GM18520 (cell line): ENCODE measurements at regions not wholly inside any gene's neighbourhood (a gene's known extent, or its start where the extent isn't known, plus 50 kb on each side); places are given as distances from the start of the nearest gene placed in this dataset.

ENCODE experiments used
- ATAC-seq: cut with Tn5 transposase; IDR thresholded peaks from one replicate; pipeline ENCODE4 v1.9.1; 2021; ENCODE audit not compliant: unreplicated experiment

DNA sequence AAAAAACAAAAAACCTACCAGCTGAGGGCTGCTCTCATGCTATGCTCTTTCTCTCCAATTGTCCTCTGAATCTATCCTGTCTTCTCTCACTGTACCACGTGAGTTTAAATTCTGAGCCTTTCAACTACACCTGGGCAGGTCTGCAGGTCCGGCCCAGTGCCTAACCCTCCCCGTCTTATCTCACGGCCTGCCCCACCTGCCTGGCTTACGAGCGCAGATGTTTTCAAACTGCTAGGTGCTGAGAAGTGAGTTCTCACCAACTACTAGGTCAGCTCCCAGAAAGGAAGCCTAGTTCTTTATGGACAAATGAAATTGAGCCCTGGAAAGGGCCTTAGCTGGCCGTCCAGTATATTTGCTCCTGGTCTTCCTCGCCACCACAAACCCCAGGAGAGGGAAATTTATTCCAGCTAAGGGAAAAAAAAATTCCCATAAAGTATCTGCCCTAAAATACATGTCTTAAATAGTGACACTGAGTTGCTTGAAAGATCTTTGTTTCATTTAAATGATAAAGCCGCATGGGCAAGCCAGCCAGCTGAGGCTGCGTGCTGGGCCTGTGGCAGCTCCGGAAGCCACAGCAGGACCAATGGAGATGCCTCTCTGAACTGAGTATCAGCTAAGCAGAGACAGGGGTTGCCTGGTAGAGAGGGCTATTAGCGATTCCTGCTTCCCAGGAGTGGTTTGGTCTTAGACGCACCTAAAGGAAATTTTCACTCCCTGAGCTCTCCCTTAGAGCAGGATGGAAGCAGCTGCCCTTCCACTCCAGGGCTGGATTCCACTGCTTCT is 92.5 kb upstream of the NCK2 start:
- ATAC-seq: no peak

DNA sequence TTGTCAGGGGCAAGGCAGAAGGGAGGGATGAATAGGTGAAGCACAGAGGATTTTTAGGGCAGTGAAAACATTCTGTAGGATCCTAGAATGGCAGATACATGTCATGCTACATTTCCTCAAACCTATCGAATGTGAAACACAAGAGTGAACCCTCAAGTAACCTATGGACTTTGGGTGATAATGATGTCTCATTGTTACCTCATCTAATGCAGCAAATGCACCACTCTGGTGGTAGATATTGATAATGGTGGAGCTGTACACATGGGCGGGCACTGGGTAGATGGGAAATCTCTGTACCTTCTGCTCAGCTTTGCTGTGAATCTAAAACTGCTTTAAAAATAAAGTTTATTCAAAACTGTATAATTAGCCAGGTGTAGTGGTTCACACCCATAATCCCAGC is 95.2 kb upstream of the NCK2 start:
- no peak for ATAC-seq

- ATAC-seq: no peak
Measured at GRCh38 chr2:105647731-105648130, 97.0 kb upstream of the NCK2 start.

- ATAC-seq: no peak
Measured at GRCh38 chr2:105646774-105647076, 98.0 kb upstream of the NCK2 start.

GRCh38 chr2:105645938-105646773 is 98.6 kb upstream of the NCK2 start:
- no peak for ATAC-seq

GRCh38 chr2:105645031-105645937 is 99.4 kb upstream of the NCK2 start:
- ATAC-seq: no peak

GRCh38 chr2:105644174-105644980 is 100.3 kb upstream of the NCK2 start:
- ATAC-seq: no peak

DNA sequence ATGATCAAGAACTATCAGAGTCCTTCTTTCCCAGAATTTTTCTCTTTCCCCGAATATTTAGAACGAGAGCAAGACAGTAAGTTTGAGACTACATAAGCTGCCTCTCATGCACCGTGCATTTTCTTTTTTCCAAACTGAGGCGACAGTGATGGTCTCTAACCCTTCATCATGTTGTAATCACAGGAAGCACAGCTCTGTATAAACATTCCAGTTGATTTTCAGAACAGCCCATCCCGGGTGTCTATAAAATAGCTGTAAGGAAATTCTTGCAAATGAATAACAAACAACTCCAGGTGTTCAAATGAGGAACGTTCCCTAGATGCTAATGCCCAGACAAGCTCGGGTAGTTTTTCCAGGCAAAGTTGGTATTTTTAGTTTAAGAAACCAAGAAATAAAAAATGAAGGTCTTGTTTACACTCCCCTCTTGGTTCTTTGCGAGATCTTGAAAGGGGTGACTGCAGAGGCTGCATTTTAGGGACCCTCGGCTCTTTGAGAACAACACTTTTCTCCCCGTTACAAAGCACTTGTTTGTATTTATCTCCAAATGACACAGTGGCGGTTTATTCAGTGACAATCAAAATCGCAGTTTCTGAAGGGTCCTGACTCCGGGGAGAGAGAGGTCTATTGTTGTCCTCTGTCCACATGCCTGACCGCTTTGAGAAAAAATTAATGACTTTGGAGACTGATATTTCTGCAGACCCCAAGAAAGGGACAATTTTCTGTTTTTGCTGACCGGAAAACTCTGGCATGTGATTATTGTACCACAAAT is 101.1 kb upstream of the NCK2 start:
- ATAC-seq: no peak

DNA sequence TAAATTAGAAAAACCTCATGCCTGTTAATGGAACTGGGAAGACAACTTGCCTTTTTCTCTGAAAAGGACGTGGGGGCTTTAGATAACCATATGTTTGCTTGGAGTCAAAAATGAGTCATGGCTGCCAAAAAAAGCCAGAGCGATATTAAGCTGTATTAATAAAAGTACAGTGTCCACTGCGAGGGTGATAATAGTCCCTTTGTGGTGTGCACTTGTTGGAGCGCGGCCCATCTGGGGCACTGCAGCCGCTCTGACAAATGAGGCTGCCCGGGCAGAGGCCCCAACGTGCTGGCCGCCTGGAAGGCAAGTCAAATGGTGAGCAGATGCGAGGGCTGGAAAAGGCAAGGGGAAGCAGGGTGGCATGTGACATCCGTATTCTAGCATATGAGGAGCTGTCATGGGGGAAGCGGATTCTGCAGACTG is 103.3 kb upstream of the NCK2 start:
- ATAC-seq: no peak

GRCh38 chr2:105640246-105640645 is 104.5 kb upstream of the NCK2 start:
- ATAC-seq: no peak

- no peak for ATAC-seq
Measured at GRCh38 chr2:105636109-105636740, 108.5 kb upstream of the NCK2 start.

GRCh38 chr2:105635564-105635963 is 109.1 kb upstream of the NCK2 start:
- ATAC-seq: no peak

DNA sequence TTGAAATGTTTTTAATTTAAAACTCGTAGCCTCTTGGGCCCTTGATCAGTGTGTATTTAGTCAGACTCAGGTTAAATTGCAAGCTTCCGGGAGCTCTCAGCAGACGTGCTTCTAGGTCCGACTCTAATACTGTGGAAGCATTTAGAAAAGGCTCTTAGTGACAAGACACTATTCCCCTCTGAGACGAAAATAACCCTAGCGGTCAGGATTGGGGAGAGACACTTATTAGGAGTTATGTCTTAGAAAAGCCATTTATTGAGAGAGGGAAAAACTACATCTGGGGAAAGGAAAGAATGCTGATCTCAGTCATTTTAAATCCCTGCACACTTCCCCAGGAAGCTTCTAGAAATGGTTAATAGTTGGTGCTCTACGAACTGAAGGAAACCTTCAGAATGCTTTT is 110.5 kb upstream of the NCK2 start:
- ATAC-seq: no peak

- ATAC-seq: no peak
Measured at GRCh38 chr2:105631922-105632321, 112.8 kb upstream of the NCK2 start.

DNA sequence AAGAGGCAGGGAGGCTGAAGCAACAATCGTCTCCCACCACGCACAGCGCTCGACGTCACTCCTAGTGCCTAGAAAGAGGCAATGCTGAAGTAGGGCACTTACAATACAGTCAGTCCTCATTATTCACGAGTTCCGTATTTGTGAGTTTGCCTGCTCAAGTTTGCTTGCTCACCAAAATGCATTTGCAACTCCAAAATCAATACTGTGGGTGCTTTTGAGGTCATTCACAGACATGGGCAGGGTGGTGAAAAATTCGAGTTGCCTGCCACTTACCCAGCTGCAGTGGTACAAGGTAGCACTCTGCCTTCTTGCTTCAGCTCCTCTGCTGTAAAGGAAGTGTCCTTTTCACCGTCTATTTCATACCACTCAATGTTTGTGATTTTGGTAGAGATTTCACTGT is 113.7 kb upstream of the NCK2 start:
- ATAC-seq: no peak

GRCh38 chr2:105629634-105630033 is 115.1 kb upstream of the NCK2 start:
- no peak for ATAC-seq

- no peak for ATAC-seq
Measured at GRCh38 chr2:105627534-105627933, 117.2 kb upstream of the NCK2 start.

DNA sequence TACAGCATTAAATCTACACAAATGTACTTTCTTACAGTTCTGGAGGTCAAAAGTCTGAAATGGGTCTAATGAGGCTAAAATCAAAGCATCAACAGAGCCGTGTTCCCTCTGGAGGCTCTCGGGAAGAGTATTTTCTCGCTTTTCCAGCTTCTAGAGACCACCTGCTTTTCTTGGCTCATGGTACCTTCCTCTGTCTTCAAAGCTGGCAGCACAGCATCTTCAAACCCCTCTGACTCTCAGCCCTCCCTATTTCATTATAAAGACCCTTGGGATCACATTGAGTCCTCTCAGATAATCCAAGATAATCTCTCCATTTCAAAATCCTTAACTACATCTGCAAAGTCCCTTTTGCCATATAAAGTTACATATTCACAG is 117.8 kb upstream of the NCK2 start:
- ATAC-seq: no peak

- ATAC-seq: no peak
Measured at GRCh38 chr2:105626212-105626965, 118.3 kb upstream of the NCK2 start.
